H1 (cell line): ENCODE measurements at regions not wholly inside any gene's neighbourhood (a gene's known extent, or its start where the extent isn't known, plus 50 kb on each side); places are given as distances from the start of the nearest gene placed in this dataset.

ENCODE experiments used
- ATF2 ChIP-seq: IDR thresholded peaks from 2 replicates; pipeline ENCODE4 v1.6.1; 2012; ENCODE audit warnings: low read length, inconsistent platforms
- CHD1 ChIP-seq: IDR thresholded peaks from 2 replicates; pipeline ENCODE4 v1.6.1; 2012; ENCODE audit warnings: low read depth, low read length, improper control_type of control experiment
- CHD7 ChIP-seq: fragments of 300-600 bp; sonication (generic); IDR thresholded peaks from 2 replicates; pipeline ENCODE4 v1.7.1; 2012; ENCODE audit warnings: low read length, moderate library complexity, mild to moderate bottlenecking, inconsistent platforms; ENCODE audit not compliant: insufficient replicate concordance
- KDM4A ChIP-seq: IDR thresholded peaks from one replicate; pipeline ENCODE4 v1.7.1; 2012; ENCODE audit warnings: low read depth, mild to moderate bottlenecking, moderate library complexity, low read length, inconsistent platforms; ENCODE audit not compliant: severe bottlenecking
- MAFK ChIP-seq: IDR thresholded peaks from 2 replicates; pipeline ENCODE4 v1.6.1; 2012; ENCODE audit warnings: low read depth, mild to moderate bottlenecking, improper control_type of control experiment, low read length
- RFX5 ChIP-seq: IDR thresholded peaks from 2 replicates; pipeline ENCODE4 v1.6.1; 2011; ENCODE audit warnings: low read depth, low read length, improper control_type of control experiment, borderline replicate concordance
- RNF2 ChIP-seq: fragments of 200-900, 300-1000 bp; sonication (generic); IDR thresholded peaks from 2 replicates; pipeline ENCODE4 v1.7.1; 2016; ENCODE audit warnings: borderline replicate concordance, low read depth, mild to moderate bottlenecking, antibody characterized with exemption, low read length; ENCODE audit not compliant: poor library complexity, severe bottlenecking; ENCODE audit errors: missing control alignments
- SIN3A ChIP-seq, 2 experiments: IDR thresholded peaks in 1 of 2; conservative IDR thresholded peaks in 1 of 2; 2 replicates each; pipeline ENCODE4 v1.6.1; 2011 to 2012; ENCODE audit warnings: low read length in 2 of 2, improper control_type of control experiment in 1 of 2, low read depth in 1 of 2, mild to moderate bottlenecking in 1 of 2
- TEAD4 ChIP-seq: IDR thresholded peaks from 2 replicates; pipeline ENCODE4 v1.6.1; 2012; ENCODE audit warnings: low read depth, low read length, inconsistent platforms, mixed read lengths

GRCh38 chr2:143891879-143892308 is 628.0 kb downstream of the ZEB2 start (continued):
- TF ChIP-seq ATF2 (peak; percentile 84), TEAD4 (peak; percentile 38; the same call in 1 of the 2 replicates), SIN3A (conservative IDR thresholded peaks at IDR 0.05 in 1 of 2, IDR thresholded peaks at IDR 0.05 in 1 of 2; ENCODE audit: low read depth in 1 of 2, low read length in 2 of 2) (no peak), KDM4A (no peak), RNF2 (no peak), MAFK (no peak), CHD1 (no peak), CHD7 (peak; percentile 91), RFX5 (no peak)
